ENCODE measurements at regions not wholly inside any gene's neighbourhood (a gene's known extent, or its start where the extent isn't known, plus 50 kb on each side); places are given as distances from the start of the nearest gene placed in this dataset.
A peak's percentile ranks its signal among the peaks of the same experiment; 100 is the strongest.
"Not testable (repeated sequence)": the region's sequence is repeated elsewhere in the genome, so short reads cannot be mapped to it uniquely, and the experiment has no call there.

DNA sequence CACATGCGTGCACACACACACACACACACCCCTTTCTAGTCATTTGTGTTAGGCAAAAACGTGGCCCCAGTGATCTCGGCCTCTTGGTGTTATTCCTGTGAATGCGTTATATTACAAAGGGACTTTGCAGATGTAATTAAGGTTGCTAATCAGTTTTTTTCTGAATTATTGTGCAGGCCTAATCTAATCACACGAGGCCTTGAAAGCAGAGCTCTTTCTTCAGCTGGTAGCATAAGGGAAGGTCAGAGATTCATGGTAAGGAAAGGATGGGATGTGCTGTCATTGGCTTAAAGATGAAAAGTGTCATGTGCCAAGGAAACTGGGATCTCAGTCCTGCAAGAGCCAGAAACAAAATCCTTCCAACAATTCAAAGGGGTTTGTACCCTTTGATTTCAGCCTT lies 113.4 kb upstream of the ELAC2 start:
- DNase-seq, result no peak

DNA sequence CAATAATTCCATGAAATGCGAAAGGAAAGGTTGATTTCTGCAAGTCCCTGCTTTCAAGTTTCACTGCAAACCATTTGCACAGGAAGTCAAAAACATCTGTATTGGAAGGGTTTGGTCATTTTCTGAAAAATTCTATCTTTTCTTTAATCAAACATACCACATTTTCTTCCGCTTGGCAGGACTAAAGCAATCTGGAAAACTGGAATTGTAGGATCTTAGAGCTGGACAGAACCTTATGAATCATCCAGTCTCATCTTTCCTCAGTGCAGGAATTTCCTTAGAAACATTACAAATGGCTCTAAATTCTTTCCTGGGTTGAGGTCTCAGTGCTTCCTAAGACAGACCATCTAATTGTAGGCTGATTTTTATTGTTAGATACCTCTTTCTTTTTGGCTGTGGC lies 111.5 kb upstream of the ELAC2 start:
- DNase-seq, result no peak

DNA sequence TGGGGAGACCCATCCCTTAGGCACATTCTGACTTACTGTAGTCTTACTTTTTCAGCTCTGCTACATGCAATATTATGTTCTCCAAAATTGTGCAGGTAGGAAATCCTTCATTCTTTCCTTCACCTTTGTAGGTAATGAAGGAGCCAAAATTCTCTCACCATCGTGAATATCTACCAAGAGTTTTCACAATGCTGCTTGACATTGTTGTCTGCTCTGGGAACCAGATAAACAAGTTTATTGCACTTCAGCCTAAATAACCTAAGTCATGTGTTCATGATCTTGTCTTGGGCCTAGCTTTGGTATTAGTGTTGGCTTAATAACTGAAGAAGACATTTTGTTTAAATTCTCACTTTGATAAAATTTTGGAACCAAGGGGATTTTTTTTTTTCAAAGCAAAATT lies 110.8 kb upstream of the ELAC2 start:
- no peak for DNase-seq

DNA sequence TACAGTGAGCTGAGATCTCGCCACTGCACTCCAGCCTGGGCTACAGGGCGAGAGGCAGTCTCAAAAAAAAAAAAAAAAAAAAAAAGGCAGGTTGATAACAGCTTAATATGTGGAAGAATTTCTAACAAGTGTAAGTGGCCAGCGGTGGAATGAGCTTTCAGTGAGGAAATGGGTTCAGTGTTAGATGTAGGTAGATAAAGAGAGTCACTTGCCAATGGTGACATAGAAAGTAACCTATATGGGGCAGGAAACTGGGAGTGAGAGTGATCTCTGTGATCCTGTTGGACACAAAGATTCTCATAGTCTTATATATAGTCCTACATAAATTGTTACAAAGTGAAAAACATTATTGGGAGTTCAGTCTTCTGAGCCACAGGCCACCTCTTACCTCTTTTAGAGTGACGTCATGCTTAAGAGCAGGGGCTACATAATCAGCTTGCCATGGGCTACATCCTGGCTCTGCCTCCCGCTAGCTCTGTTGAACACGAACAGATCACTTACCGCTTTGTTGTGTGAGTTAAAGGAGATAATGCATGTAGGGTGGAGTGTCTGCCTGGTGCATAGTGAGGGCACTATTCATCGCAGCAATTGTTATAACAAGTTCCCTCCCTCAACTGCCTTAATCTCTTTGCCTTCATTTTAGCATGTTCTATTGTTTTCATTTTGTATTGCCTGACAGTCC lies 110.2 kb upstream of the ELAC2 start:
- DNase-seq, result no peak

DNA sequence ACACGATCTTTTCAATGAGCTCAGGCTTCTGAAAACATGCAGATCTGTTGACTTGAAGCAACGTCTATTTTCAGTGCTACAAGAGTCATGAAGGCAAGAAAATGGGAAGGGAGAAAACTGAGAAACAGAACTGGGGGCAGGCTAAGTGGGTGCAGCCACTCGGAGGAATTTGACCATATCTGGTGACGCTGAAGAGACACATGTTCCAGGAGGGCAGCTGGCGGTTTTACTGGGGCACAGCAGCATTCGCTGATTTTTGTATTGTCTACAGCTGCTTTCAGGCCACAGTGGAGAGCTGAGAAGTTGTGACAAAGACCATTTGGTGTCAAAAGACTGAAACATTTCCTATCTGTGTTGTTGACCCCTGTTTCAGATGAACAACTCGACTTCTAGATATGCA lies 103.0 kb upstream of the ELAC2 start:
- no peak for DNase-seq

DNA sequence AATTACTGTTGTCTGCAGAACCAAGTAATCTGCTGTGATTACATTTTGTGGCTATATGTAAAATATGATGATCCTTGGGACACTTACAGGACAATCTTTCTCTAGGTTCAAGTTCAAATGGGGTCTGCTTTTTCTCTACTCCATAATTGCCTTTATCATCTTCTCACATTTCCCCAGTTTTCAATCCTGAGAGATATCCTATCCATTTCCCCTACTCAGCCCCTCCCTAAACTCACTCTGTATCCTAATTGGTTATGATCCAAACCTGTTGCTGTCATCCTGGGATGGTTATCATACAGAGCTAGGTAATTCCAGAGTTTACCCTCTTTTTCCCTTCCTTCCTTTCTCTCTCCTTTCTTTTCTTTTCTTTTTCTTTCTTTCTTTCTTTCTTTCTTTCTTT lies 100.5 kb upstream of the ELAC2 start:
- no peak for DNase-seq

DNA sequence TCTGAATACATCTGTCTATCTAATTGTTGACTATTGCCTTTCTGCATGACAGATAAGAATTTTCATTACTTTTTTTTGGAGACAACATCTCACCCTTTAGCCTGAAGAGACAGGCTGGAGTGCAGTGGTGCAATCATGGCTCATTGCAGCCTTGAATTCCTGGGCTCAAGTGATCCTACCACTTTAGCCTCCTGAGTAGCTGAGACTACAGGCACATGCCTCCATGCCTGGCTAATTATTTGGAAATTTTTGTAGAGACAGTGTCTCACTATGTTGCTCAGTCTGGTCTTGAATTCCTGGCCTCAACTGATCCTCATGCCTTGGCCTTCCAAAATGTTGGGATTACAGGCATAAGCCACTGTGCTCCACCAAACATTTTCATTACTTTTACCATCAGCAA lies 99.8 kb upstream of the ELAC2 start:
- no peak for DNase-seq

DNA sequence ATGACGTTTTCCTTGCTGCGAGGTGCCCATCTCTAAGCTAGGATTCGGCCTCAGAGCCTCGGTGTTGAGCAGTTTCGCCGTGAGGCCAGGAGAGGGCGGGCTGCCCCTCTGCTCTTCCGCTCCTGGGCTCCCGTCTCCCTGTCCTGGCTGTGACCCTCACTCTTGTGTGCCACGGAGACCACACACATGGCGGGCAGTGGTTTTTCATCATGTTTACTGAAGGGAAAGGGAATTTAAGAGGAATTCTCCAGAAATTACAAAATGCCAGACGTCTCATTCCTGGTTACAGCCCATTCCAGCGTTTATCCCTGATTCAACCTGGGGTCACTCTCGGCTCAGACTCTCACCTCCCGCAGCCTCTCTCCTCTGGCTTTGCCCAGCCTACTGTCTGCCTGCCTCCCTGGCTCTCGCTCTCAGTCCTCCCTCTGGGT lies 96.8 kb upstream of the ELAC2 start:
- DNase-seq, result peak; percentile 51

DNA sequence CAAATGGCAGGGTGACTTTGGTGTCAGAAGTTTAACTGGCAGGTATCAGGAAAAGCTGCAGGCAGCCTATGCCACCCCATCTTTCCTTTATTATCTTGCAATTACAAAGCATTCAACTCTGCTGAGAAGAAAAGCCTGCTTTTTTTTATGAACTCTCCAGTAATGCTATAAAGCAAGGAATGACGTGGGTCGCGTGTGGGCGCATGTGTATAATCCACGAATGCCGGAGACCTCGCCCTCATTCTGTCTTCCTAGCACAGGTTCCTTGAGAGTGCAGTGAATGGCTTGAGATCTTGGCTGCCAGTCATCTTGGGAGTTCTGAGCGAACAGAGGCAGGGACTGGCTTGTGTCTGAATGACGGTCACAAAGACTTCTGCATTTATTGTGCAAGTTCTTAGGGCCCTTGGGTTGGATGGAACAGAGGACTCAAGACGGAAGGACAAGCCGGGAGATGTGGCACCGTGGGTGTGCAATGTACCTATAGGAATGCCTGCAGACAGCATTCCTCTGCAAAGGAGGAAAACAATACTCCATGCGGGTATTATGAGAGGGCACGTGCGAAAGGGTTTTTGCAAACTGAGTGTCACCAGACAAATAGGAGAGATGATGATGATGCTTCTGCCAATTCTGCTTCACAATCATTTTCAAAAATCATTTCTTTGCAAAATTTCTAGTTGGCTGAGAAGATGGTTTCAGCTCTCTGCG lies 96.1 kb upstream of the ELAC2 start:
- DNase-seq, result no peak

DNA sequence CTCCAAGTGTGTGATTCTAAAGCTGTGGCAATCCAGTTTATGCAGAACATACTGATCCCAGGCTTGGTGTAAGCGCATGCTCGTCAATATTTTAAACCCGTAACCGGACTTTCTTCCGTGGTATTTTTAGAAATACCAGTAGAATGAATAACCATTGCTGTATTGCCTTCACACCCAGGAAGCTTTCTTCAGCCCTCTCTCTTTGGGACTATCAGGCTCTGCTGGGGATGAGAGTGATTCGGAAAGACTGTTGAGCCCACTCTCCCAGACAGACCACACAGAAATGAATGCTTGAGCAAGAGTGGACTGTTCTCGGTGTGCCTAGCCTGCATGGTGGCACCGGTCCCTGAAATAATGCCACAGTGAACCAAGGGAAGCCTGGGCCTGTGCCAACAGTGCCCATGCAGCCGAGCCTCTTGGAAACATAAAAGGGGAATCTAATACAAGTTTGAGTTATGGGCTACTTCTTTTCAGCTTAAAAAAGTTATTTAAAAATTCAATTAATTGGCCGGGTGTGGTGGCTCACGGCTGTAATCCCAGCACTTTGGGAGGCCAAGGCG lies 89.9 kb upstream of the ELAC2 start:
- no peak for DNase-seq

DNA sequence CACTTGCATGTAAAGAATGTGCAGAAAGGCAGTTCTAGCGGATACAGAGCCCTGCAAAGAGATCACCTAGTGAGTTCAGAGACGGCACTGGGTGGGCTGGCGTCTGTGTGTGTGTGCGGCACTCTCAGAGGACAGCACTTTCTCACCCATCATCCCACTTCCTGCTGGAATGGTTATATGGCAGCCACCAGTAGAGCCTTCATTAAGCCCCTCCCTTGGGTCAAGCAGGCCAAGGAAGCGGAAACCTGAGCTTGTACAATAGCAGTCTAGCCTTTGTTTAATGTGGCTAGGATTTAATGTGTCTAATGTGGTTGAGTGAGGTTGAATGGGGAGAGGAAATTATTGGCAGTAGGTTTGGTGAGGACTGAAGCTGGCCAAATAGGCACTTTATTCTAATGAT lies 88.3 kb upstream of the ELAC2 start:
- DNase-seq, result peak; percentile 46

DNA sequence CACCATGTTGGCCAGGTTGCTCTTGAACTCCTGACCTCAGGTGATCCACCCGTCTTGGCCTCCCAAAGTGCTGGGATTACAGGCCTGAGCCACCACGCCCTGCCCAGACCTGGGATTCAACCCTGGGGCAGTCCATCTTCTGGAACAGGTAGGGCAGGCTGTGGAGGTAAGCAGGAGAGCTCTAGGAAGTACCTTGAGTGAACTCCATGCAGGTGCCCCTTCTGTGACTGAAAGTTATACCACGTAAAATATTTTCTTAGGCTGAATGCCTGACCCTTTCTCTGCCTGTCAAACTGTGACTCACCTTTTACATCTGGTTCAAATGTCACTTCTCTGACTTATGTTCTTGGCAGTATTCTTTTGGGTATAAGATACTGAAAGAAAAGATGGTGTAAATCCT lies 86.7 kb upstream of the ELAC2 start:
- DNase-seq, result no peak

DNA sequence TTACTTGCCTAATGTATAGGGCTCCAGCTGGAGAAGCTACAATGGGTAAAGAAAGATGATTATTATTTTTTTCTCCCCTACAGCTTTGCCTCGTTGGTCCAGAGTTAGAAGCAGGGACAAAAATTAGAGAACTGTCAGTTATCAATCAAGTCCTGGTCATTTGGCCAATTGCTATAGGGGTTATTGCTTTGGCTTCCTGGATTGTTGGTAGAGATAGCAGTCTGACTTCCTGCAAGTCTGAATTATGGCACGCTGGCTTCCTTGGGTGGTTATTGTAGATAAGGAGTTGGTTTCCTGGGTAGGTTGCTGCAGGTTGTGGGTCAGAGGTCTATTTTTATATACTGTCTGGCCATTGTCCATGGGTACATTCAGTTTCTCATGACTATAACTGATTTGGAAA lies 84.7 kb upstream of the ELAC2 start:
- no peak for DNase-seq

DNA sequence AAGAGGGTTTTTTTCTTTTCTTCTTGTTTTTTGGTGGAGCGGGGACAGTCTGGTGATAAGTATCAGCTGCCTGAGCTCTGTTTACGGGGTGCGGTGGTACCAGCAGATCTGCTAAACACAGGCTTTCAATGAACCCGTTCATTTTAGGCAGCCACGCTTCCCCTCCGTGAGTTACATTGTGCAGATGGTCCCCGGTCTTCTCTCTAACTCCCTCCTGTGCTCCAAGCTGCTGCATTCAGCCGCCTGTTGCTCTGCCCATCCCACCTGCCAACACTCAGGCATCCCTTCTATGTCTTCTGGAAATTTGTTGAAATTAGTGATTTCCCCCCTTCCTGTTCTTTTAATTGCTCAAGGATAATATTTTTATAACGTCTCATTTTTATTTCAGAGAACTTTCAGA lies 82.1 kb upstream of the ELAC2 start:
- DNase-seq, result no peak

DNA sequence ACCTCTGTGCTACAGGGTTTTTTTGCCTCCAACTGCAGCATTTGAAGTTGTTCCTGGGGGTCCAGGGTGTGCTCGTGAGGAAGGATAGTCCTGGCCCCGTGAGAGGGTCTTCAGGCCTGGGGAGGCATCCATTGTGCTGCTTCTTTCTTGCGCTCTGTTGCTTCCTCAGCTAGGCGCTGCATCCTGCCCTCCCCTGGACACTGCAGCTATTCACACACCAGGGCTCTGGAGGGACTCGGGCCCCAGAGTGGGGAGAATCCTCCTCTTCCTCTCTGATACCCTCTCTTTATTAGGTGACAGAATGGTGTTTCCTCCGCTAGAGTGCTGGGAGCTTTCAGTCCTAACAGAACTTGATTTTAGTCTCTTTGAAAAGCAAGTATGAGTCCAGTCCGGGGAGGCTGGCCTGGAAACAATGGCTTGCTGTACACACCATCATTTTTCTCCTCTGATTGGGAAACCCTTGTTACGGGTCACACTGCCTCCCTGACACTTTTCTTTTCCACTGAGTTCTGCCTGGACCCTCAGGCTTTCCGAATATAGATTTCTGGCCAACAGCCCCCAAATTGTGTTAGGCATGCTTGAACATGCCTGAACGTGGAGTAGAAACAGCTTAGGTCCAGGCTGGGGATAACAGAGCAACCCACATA lies 81.4 kb upstream of the ELAC2 start:
- DNase-seq, result no peak

DNA sequence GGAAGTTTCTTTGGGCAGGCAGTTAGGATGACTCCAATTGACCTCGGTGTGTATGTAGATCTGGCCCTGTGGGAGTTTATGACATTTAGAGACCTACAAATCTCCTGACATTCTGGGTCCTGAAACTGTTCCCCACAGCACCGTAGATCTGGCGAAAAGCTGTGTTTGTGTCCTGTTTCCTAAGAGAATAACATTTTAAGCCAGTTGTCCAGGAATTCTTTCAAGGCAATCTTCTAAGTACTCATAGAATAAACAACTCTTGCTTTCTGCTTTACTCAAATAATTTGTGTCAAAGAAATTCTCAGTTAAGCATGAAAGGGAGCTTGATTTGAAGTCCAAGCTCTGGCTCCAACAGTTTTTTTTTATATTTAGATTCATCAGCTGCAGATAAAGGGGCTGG lies 78.5 kb upstream of the ELAC2 start:
- no peak for DNase-seq

DNA sequence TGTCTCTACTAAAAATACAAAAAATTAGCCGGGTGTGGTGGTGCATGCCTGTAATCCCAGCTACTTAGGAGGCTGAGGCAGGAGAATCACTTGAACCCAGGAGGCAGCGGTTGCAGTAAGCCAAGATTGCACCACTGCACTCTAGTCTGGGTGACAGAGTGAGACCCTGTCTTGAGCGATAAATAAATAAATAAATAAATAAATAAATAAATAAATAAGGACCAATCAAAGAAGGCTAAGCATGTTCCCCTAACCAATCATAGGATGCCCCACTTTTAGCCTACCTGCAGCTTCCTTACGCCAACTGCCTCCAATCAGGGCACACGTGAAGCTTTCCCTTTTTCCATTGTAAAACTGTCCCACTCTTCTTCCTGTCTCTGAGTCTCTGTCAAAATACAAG lies 74.2 kb upstream of the ELAC2 start:
- DNase-seq, result not testable (repeated sequence)

DNA sequence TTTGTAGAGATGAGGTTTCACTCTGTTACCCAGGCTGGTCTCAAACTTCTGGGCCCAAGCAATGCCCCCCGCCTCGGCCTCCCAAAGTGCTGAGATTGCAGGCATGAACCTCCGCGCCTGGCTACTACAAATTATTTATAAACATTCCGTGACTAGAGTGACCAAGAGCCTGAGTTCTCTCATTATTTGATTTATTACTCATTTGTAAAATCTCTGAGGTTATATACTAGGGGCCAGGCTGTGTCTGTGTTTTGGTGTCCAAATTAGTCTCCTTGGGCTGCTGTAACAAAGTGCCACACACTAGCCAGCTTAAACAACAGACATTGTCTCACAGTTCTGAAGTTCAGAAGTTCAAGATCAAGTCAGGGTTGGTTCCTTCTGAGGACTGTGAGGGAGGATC lies 70.8 kb upstream of the ELAC2 start:
- DNase-seq, result no peak

DNA sequence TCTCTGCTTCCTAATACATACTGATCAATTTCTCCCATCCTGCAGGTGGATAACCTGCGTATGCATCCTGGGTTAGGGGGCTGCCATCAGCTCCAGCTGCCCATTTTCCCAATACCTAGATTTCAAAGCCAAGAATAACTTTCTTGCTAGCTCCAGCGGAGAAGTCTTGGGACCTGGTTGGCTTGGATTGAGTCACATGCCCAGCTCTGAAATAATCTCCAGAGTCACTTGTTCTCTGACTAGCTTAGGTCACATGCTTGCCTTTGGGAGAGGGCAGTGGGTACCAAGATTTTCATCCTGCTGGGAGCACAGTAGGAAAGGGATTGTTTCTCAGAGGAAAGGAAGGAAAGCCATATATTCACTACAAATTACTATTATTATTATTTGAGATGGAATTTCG lies 70.0 kb upstream of the ELAC2 start:
- no peak for DNase-seq

DNA sequence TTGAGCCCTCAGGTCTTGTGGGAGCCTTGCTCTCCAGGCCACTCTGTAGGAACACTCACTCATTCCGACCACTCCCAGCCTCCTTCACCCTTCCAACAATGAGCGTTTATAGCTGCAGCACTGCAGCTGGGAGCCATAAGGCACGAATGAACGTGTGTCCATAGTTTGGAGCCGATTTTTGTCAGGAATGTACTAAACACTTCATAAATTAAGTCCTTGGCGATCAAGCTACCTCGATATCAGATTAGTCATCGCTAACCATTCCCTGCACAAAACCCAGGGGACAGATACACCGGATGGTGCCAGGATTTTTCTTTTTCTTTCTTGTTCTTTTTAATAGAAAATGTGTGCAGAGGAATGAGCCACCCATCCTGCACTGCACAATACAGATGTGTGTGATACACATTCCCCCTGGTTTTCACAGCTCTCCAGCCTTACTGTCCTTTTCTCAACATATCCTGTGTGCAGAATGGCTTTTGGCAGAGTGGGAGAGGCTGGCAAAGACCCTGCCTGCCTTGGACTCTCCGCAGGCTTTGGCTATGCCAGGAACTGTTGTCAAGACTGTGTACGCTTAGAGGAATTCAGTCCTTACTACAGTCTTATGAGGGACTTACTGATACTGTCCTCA lies 68.4 kb upstream of the ELAC2 start:
- DNase-seq, result no peak

DNA sequence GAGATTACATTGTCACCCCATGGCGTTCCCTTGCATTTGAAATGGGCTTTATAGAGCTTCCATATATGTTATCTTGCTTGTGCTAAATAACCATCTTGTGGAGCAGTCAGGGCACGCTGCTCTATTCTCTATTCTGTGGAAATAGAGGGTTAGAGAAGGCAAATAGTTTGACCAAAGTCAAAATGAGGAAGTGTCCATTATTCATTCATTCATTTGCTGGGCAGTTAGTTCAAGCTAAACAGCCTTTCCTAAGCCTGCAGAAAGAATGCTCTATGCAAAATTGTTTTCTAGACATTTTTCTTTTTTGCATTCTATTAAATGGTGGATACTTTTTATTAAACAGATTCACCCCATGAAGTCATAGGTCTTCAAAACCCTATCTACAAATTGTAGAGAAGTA lies 67.8 kb upstream of the ELAC2 start:
- DNase-seq, result no peak

DNA sequence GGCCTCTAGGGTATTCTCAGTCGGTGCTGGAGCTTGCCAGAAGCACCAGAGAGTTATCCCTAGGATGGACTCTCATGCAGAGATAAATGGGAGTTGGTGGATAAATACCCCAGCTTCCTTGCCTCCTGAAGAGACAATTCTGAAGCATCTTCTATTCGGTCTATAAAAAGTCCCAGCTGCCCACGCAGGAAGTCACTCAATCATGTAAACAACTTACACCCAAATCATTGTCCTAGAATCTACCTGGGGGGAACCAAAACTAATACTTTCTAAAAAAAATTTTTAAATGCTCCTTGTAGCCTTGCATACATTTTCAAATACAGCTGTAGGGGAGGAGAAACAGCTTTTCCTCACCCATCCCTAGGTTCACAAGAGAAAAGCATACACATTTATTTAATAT lies 66.6 kb upstream of the ELAC2 start:
- DNase-seq, result no peak

DNA sequence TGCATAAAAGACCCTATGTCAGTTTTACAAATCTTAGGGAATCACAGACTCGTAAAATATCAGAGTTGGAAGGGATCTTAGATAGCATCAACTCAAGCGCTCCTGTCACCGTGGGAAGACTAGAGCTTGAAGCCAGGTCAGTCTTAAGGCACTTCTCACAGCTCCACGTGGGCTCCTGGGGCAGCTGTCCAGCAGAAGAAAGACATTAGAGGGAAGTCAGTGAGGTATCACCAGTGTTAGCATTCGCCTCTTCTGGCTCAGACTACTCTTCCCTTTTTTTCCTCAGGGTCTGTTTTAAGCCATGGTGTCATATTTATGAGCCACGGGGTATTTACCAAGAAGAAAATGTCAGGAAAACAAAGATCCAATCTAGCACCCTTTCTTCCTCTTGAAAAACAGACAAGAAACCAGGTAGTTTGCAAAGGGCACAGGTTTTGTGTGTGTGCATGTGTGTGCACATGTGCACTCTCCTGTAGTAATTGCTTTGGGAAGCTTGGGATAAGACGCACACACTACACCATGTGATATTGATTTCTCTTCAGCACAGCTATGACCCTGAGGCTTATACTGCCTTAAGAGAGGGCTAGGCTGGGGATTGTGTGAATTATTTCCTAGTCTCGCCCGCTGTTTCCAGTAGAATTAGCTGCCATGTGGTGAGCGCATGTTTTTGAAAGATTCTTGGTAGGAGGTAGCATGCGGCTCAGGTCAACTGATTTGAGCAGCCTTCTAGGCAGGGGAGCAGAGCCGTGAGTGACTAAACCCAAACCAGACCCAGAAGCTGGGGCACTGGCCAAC lies 61.0 kb upstream of the ELAC2 start:
- DNase-seq, result no peak

Measured in NCI-H1092 treated with DMSO at 0.1 percent for 48 hours (cell line).